ENCODE measurements at regions not wholly inside any gene's neighbourhood (a gene's known extent, or its start where the extent isn't known, plus 50 kb on each side); places are given as distances from the start of the nearest gene placed in this dataset.

GRCh38 chr2:75276093-75277029, 77.0 kb upstream of the TACR1 start:
- no peak for DNase-seq

- no peak for DNase-seq
Measured at GRCh38 chr2:75274936-75275335, 75.6 kb upstream of the TACR1 start.

- no peak for DNase-seq
Measured at GRCh38 chr2:75268112-75268511, 68.8 kb upstream of the TACR1 start.

GRCh38 chr2:75261923-75262322, 62.6 kb upstream of the TACR1 start:
- DNase-seq, result no peak

GRCh38 chr2:75260946-75261345, 61.6 kb upstream of the TACR1 start:
- no peak for DNase-seq

- DNase-seq, result no peak
Measured at GRCh38 chr2:75258620-75259019, 59.3 kb upstream of the TACR1 start.

- no peak for DNase-seq
Measured at GRCh38 chr2:75256485-75256884, 57.2 kb upstream of the TACR1 start.

GRCh38 chr2:75253526-75253925, 54.2 kb upstream of the TACR1 start:
- no peak for DNase-seq

GRCh38 chr2:75251896-75252295, 52.6 kb upstream of the TACR1 start:
- DNase-seq, result no peak

All from NCI-H446 (cell line).